ENCODE measurements at regions not wholly inside any gene's neighbourhood (a gene's known extent, or its start where the extent isn't known, plus 50 kb on each side); places are given as distances from the start of the nearest gene placed in this dataset.

DNA sequence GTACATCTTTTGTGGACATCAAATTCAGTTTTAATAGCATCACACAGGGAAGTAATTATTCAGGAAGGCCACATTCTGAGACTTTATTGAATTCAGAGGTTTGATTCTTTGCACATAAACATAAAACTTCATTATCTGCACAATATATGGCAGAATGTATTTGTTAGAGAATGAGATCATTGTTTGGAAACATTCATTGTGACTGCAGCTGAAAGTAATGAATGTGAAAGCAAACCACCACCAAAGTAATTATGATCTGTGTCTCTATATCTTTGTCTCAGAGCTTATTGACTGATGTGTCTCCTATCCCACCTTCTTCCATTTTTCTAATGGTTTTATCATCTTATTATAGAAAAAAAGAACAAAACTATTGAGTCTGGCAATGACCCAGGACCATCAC lies 340.9 kb upstream of the PCDH15 start:
- TF ChIP-seq, protein P1, sequence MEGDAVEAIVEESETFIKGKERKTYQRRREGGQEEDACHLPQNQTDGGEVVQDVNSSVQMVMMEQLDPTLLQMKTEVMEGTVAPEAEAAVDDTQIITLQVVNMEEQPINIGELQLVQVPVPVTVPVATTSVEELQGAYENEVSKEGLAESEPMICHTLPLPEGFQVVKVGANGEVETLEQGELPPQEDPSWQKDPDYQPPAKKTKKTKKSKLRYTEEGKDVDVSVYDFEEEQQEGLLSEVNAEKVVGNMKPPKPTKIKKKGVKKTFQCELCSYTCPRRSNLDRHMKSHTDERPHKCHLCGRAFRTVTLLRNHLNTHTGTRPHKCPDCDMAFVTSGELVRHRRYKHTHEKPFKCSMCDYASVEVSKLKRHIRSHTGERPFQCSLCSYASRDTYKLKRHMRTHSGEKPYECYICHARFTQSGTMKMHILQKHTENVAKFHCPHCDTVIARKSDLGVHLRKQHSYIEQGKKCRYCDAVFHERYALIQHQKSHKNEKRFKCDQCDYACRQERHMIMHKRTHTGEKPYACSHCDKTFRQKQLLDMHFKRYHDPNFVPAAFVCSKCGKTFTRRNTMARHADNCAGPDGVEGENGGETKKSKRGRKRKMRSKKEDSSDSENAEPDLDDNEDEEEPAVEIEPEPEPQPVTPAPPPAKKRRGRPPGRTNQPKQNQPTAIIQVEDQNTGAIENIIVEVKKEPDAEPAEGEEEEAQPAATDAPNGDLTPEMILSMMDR (IDR thresholded peaks at IDR 0.05; ENCODE audit: insufficient read depth, low read length), result no peak
- TF ChIP-seq, protein P2, sequence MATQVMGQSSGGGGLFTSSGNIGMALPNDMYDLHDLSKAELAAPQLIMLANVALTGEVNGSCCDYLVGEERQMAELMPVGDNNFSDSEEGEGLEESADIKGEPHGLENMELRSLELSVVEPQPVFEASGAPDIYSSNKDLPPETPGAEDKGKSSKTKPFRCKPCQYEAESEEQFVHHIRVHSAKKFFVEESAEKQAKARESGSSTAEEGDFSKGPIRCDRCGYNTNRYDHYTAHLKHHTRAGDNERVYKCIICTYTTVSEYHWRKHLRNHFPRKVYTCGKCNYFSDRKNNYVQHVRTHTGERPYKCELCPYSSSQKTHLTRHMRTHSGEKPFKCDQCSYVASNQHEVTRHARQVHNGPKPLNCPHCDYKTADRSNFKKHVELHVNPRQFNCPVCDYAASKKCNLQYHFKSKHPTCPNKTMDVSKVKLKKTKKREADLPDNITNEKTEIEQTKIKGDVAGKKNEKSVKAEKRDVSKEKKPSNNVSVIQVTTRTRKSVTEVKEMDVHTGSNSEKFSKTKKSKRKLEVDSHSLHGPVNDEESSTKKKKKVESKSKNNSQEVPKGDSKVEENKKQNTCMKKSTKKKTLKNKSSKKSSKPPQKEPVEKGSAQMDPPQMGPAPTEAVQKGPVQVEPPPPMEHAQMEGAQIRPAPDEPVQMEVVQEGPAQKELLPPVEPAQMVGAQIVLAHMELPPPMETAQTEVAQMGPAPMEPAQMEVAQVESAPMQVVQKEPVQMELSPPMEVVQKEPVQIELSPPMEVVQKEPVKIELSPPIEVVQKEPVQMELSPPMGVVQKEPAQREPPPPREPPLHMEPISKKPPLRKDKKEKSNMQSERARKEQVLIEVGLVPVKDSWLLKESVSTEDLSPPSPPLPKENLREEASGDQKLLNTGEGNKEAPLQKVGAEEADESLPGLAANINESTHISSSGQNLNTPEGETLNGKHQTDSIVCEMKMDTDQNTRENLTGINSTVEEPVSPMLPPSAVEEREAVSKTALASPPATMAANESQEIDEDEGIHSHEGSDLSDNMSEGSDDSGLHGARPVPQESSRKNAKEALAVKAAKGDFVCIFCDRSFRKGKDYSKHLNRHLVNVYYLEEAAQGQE (IDR thresholded peaks at IDR 0.05; ENCODE audit: insufficient replicate concordance, low read depth), result no peak
- no peak for TF ChIP-seq POLR2AphosphoS5 (IDR thresholded peaks at IDR 0.05; ENCODE audit: low read depth)
- TF ChIP-seq GABPA (IDR thresholded peaks at IDR 0.05; ENCODE audit: low read depth), result no peak
- TF ChIP-seq SPI1 (IDR thresholded peaks at IDR 0.05; ENCODE audit: borderline replicate concordance, low read depth), result no peak

All from HL-60 (cell line).